Fibroblast of pulmonary artery (primary cell): ENCODE measurements at regions not wholly inside any gene's neighbourhood (a gene's known extent, or its start where the extent isn't known, plus 50 kb on each side); places are given as distances from the start of the nearest gene placed in this dataset.

ENCODE experiments used
- DNase-seq: peaks from one replicate; pipeline ENCODE4 v3.0.0-alpha.2; 2010; ENCODE audit warnings: low read depth
- H3K4me3 ChIP-seq: replicated peaks from 2 replicates; pipeline ENCODE4 v1.5.1; 2011; ENCODE audit warnings: low read depth, mild to moderate bottlenecking, control low read depth, low read length, moderate library complexity
- CTCF ChIP-seq: IDR thresholded peaks from 2 replicates; pipeline ENCODE4 v1.5.1; 2011; ENCODE audit warnings: mild to moderate bottlenecking, control low read depth, low read length, inconsistent platforms; ENCODE audit errors: missing control alignments

GRCh38 chr5:144566747-144567420 lies 396.2 kb downstream of the KCTD16 start:
- no peak for TF ChIP-seq CTCF
- H3K4me3 ChIP-seq = no peak overlapping the region

DNA sequence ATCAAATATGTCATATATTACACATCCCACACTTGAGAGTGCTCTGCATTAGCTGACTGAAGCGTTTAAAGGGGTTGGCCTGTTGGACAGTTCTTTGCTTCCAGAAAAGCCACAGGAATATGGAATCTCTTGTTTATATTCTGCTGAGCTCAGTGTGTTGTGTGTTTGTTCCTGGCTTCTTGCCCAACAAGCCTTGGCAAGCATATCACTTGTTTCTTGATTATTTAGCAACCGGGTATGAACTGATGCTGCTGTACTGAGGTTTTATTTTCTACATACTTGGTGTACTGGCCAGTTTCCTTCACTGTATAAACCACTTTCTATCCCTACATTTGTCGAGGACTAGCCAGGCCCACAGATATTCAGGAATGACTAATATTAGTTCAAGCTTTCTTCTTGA lies 378.9 kb downstream of the KCTD16 start:
- H3K4me3 ChIP-seq = no peak overlapping the region
- peak; percentile 59 for DNase-seq
- TF ChIP-seq CTCF = no peak

More at GRCh38 chr5:144566747-144567420, 396.2 kb downstream of the KCTD16 start:
- no peak for DNase-seq

DNA sequence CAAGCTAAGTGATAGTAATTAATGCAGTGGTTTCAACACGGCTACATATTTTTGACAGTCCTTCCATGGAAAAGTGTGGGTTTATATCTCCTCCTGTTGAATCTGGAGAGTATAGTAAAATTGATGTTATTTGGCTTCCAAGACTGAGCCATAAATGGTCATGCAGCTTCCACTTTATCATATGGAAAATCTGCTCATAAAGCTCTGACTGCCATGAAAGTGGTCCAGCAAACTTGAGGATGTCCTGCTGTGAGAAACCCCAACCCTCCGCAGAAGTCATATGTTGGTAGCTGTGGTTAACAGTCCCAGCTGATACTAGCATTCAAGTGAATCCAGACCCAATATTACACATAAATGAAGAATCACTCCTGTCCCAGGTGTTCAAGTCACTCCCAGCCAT lies 378.3 kb downstream of the KCTD16 start:
- no peak for DNase-seq
- H3K4me3 ChIP-seq = no peak overlapping the region
- no peak for TF ChIP-seq CTCF

DNA sequence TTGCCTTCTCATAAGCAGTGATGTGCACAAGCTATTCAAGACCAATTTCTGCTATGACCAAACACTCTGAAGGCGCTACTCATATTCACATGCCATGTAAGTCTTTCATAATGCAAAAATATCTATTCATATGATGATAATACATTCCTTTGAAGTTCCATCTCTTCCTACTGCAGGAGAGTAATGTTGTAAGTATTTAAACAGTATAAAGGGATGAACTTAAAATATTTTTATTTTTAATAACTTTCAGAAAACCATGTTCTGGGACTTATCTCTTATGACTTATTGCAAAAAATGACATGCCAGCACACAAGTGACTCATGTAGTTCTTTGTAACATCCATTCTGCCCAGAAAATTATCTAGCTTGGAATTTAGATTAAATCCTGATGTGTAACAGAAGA lies 376.4 kb downstream of the KCTD16 start:
- no peak overlapping the region for H3K4me3 ChIP-seq
- no peak for DNase-seq
- no peak for TF ChIP-seq CTCF

DNA sequence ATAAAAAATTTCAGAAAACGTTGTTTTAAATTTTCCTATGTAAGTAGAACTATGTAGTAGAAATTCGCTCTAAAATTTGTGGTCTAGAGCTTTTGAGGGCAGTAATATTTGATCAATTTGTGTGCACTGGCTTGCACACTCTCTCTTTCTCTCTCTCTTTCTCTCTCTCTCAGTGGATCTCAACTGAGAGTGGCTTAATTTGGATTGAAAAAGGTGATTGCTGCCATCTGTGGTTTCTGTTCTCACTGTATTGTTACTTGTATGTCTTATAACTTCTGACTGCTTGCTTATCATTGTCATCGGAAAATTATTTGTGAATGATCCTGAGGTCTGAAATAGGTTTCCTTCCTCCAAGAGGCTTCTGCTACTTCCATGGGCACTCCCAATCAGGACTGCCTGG lies 368.2 kb downstream of the KCTD16 start:
- DNase-seq = no peak
- TF ChIP-seq CTCF = no peak

More for the DNA sequence above, 368.2 kb downstream of the KCTD16 start:
- no peak overlapping the region for H3K4me3 ChIP-seq
